Astrocyte (in vitro differentiated cells and primary cell): ENCODE measurements at regions not wholly inside any gene's neighbourhood (a gene's known extent, or its start where the extent isn't known, plus 50 kb on each side); places are given as distances from the start of the nearest gene placed in this dataset.

Experiments
- DNase-seq: peaks from one replicate; pipeline ENCODE4 v3.0.0-alpha.2; 2010; ENCODE audit warnings: low read depth
- FAIRE-seq: peaks from 2 replicates; lab custom pipeline; 2011; peaks lifted over from hg19 to GRCh38; lab: Jason Lieb, UNC
- H2AFZ ChIP-seq: 2 replicates; pipeline ENCODE4 v1.6.0; 2012; ENCODE audit warnings: low read depth, low read length, inconsistent platforms
- H3K27ac ChIP-seq: 2 replicates; pipeline ENCODE4 v1.5.1; 2011; ENCODE audit warnings: low read depth, low read length, inconsistent platforms
- H3K27me3 ChIP-seq: 2 replicates; pipeline ENCODE4 v1.6.0; 2011; ENCODE audit warnings: low read length, inconsistent platforms; ENCODE audit not compliant: insufficient read depth
- H3K36me3 ChIP-seq: 2 replicates; pipeline ENCODE4 v1.5.1; 2011; ENCODE audit warnings: low read length, inconsistent platforms; ENCODE audit not compliant: insufficient read depth
- H3K4me1 ChIP-seq: 2 replicates; pipeline ENCODE4 v1.5.1; 2011; ENCODE audit warnings: low read length, inconsistent platforms; ENCODE audit not compliant: insufficient read depth
- H3K4me2 ChIP-seq: 2 replicates; pipeline ENCODE4 v1.6.0; 2012; ENCODE audit warnings: low read length, inconsistent platforms
- H3K4me3 ChIP-seq: 2 replicates; pipeline ENCODE4 v1.5.1; 2011; ENCODE audit warnings: low read depth, mild to moderate bottlenecking, low read length, inconsistent platforms; ENCODE audit not compliant: insufficient read depth
- H3K79me2 ChIP-seq: 2 replicates; pipeline ENCODE4 v1.6.0; 2012; ENCODE audit warnings: mild to moderate bottlenecking, low read length, inconsistent platforms; ENCODE audit not compliant: insufficient read depth
- H3K9ac ChIP-seq: 2 replicates; pipeline ENCODE4 v1.6.0; 2012; ENCODE audit warnings: mild to moderate bottlenecking, low read length, inconsistent platforms
- H3K9me3 ChIP-seq: 2 replicates; pipeline ENCODE4 v1.5.1; 2012; ENCODE audit warnings: low read depth, mild to moderate bottlenecking, low read length, inconsistent platforms; ENCODE audit not compliant: insufficient read depth
- H4K20me1 ChIP-seq: 2 replicates; pipeline ENCODE4 v1.6.0; 2012; ENCODE audit warnings: low read length, inconsistent platforms; ENCODE audit not compliant: insufficient read depth
- H3K27ac Mint-ChIP-seq: one replicate; pipeline ENCODE4 v1.8.0; 2021; ENCODE audit warnings: mild to moderate bottlenecking, mixed read lengths; ENCODE audit not compliant: unreplicated experiment
- H3K27me3 Mint-ChIP-seq: one replicate; pipeline ENCODE4 v1.8.0; 2021; ENCODE audit warnings: low read depth, mixed read lengths; ENCODE audit not compliant: unreplicated experiment
- H3K36me3 Mint-ChIP-seq: one replicate; pipeline ENCODE4 v1.8.0; 2021; ENCODE audit warnings: low read depth, mixed read lengths; ENCODE audit not compliant: unreplicated experiment
- H3K4me1 Mint-ChIP-seq: one replicate; pipeline ENCODE4 v1.8.0; 2021; ENCODE audit warnings: low read depth, mixed read lengths; ENCODE audit not compliant: unreplicated experiment
- H3K4me3 Mint-ChIP-seq: one replicate; pipeline ENCODE4 v1.8.0; 2021; ENCODE audit warnings: mild to moderate bottlenecking, moderate library complexity, mixed read lengths; ENCODE audit not compliant: unreplicated experiment
- H3K9me3 Mint-ChIP-seq: one replicate; pipeline ENCODE4 v1.8.0; 2021; ENCODE audit warnings: mild to moderate bottlenecking, mixed read lengths; ENCODE audit not compliant: unreplicated experiment
- CTCF ChIP-seq: IDR thresholded peaks from 2 replicates; pipeline ENCODE4 v1.5.1; 2011; ENCODE audit warnings: low read depth, mild to moderate bottlenecking, inconsistent platforms, low read length, moderate library complexity; ENCODE audit not compliant: insufficient read depth
- EZH2 ChIP-seq: IDR thresholded peaks from 2 replicates; pipeline ENCODE4 v1.6.1; 2012; ENCODE audit warnings: mild to moderate bottlenecking, low read length, inconsistent platforms; ENCODE audit not compliant: insufficient read depth

GRCh38 chr1:244761279-244761678 is 74.2 kb upstream of the COX20 start:
- Histone ChIP-seq H3K79me2 (no peaks in the 10 kb centered on the region), H3K27me3 (no peaks in the 10 kb centered on the region), H3K27ac (no peak overlapping the region), H3K9me3 (no peaks in the 10 kb centered on the region), H3K4me1 (peaks cover 4% of the 10 kb centered on the region), H3K36me3 (no peaks in the 10 kb centered on the region), H4K20me1 (no peaks in the 10 kb centered on the region), H3K4me2 (no peak overlapping the region), H3K4me3 (no peak overlapping the region), H3K9ac (no peak overlapping the region), H2AFZ (no peak overlapping the region)
- H3K27ac Mint-ChIP-seq, result no peak overlapping the region
- no peaks in the 10 kb centered on the region for H3K9me3 Mint-ChIP-seq
- DNase-seq (no peak), FAIRE-seq (no peak)
- TF ChIP-seq CTCF (no peak), EZH2 (no peak)
- peaks cover 3% of the 10 kb centered on the region for H3K4me1 Mint-ChIP-seq
- no peak overlapping the region for H3K4me3 Mint-ChIP-seq
- H3K36me3 Mint-ChIP-seq, result no peaks in the 10 kb centered on the region
- H3K27me3 Mint-ChIP-seq, result no peaks in the 10 kb centered on the region

GRCh38 chr1:244762629-244763028 is 72.8 kb upstream of the COX20 start:
- FAIRE-seq (no peak), DNase-seq (no peak)
- H3K9ac ChIP-seq, result no peak overlapping the region
- Mint-ChIP-seq H3K4me3 (no peak overlapping the region), H3K4me1 (peaks cover 3% of the 10 kb centered on the region), H3K27me3 (no peaks in the 10 kb centered on the region), H3K27ac (no peak overlapping the region), H3K9me3 (peaks cover 7% of the 10 kb centered on the region), H3K36me3 (no peaks in the 10 kb centered on the region)
- no peak overlapping the region for H2AFZ ChIP-seq
- H3K36me3 ChIP-seq, result no peaks in the 10 kb centered on the region
- no peaks in the 10 kb centered on the region for H3K9me3 ChIP-seq
- H3K4me2 ChIP-seq, result no peak overlapping the region
- H4K20me1 ChIP-seq, result no peaks in the 10 kb centered on the region
- H3K4me3 ChIP-seq, result no peak overlapping the region
- H3K27me3 ChIP-seq, result no peaks in the 10 kb centered on the region
- no peak overlapping the region for H3K27ac ChIP-seq
- no peaks in the 10 kb centered on the region for H3K4me1 ChIP-seq
- TF ChIP-seq CTCF (no peak), EZH2 (no peak)
- no peaks in the 10 kb centered on the region for H3K79me2 ChIP-seq

GRCh38 chr1:244768186-244768585 is 67.3 kb upstream of the COX20 start:
- peak overlapping the region; percentile 28 for H3K4me3 Mint-ChIP-seq
- H3K36me3 Mint-ChIP-seq, result no peaks in the 10 kb centered on the region
- H3K27ac Mint-ChIP-seq, result no peak overlapping the region
- H3K4me1 ChIP-seq, result no peaks in the 10 kb centered on the region
- no peak overlapping the region for H3K4me2 ChIP-seq
- DNase-seq, result peak; percentile 27
- peaks cover 7% of the 10 kb centered on the region for H3K27me3 Mint-ChIP-seq
- H3K9ac ChIP-seq, result no peak overlapping the region
- no peaks in the 10 kb centered on the region for H3K4me1 Mint-ChIP-seq
- no peaks in the 10 kb centered on the region for H4K20me1 ChIP-seq
- no peaks in the 10 kb centered on the region for H3K36me3 ChIP-seq
- H3K79me2 ChIP-seq, result no peaks in the 10 kb centered on the region
- H2AFZ ChIP-seq, result no peak overlapping the region
- H3K9me3 ChIP-seq, result no peaks in the 10 kb centered on the region
- peaks cover 7% of the 10 kb centered on the region for H3K9me3 Mint-ChIP-seq
- TF ChIP-seq CTCF (no peak), EZH2 (no peak)
- H3K27me3 ChIP-seq, result no peaks in the 10 kb centered on the region
- H3K27ac ChIP-seq, result no peak overlapping the region
- no peak overlapping the region for H3K4me3 ChIP-seq
- no peak for FAIRE-seq
